HEK293 (cell line): ENCODE measurements at regions not wholly inside any gene's neighbourhood (a gene's known extent, or its start where the extent isn't known, plus 50 kb on each side); places are given as distances from the start of the nearest gene placed in this dataset.

Experiments used
- CTCF ChIA-PET: fragments of 350-600 bp; formaldehyde crosslinking; extraction: SDS; loops from one replicate; lab custom pipeline; 2021; ENCODE audit warnings: antibody characterized with exemption; lab: Yijun Ruan, JAX
- POLR2A ChIA-PET: fragments of 300-600 bp; formaldehyde crosslinking; extraction: SDS; loops from one replicate; lab custom pipeline; 2020; ENCODE audit warnings: antibody characterized with exemption, inconsistent platforms; lab: Yijun Ruan, JAX
- H3K27ac ChIP-seq: fragments of 200-500 bp; sonication (Bioruptor generic); 2 replicates; pipeline ENCODE4 v1.5.1; 2014; ENCODE audit warnings: low read depth, low read length, control low read depth, inconsistent platforms; ENCODE audit errors: extremely low read depth
- H3K36me3 ChIP-seq, 2 experiments: fragments of 200-500 bp in 1 of 2; sonication (Bioruptor generic) in 1 of 2; 1 replicate in 1 of 2; 2 replicates in 1 of 2; pipeline ENCODE4 v1.5.1; 2014 to 2017; ENCODE audit warnings: inconsistent platforms in 2 of 2, low read length in 2 of 2; ENCODE audit not compliant: control insufficient read depth in 2 of 2, insufficient read depth in 1 of 2
- H3K4me1 ChIP-seq: fragments of 200-500 bp; sonication (Bioruptor generic); 2 replicates; pipeline ENCODE4 v1.5.1; 2014; ENCODE audit warnings: mild to moderate bottlenecking, low read length, inconsistent platforms; ENCODE audit not compliant: control insufficient read depth, insufficient read depth
- H3K4me3 ChIP-seq: 2 replicates; pipeline ENCODE4 v1.5.1; 2011; ENCODE audit warnings: low read depth, mild to moderate bottlenecking, control low read depth, low read length, moderate library complexity
- H3K9me3 ChIP-seq: fragments of 200-500 bp; sonication (Bioruptor generic); 2 replicates; pipeline ENCODE4 v1.5.1; 2014; ENCODE audit warnings: low read depth, low read length, inconsistent platforms; ENCODE audit not compliant: control insufficient read depth, insufficient read depth
- EGR2 ChIP-seq: fragments of 450-650 bp; formaldehyde crosslinking; IDR thresholded peaks from 2 replicates; pipeline ENCODE4 v1.5.1; 2016; ENCODE audit warnings: low read depth, missing biosample characterization, missing genetic modification characterization
- ELK4 ChIP-seq: IDR thresholded peaks from 2 replicates; pipeline ENCODE4 v1.6.1; 2011; ENCODE audit warnings: mild to moderate bottlenecking, low read depth, low read length, borderline replicate concordance
- INSM2 ChIP-seq: fragments of 450-650 bp; formaldehyde crosslinking; IDR thresholded peaks from 2 replicates; pipeline ENCODE4 v1.5.1; 2016; ENCODE audit warnings: missing biosample characterization, missing genetic modification characterization
- SP3 ChIP-seq: fragments of 450-650 bp; formaldehyde crosslinking; IDR thresholded peaks from 2 replicates; pipeline ENCODE4 v1.5.1; 2016; ENCODE audit warnings: missing biosample characterization, missing genetic modification characterization
- TRIM28 ChIP-seq: IDR thresholded peaks from 2 replicates; pipeline ENCODE4 v1.6.1; 2011; ENCODE audit warnings: low read length, control low read depth, borderline replicate concordance
- WT1 ChIP-seq: fragments of 450-650 bp; formaldehyde crosslinking; IDR thresholded peaks from 2 replicates; pipeline ENCODE4 v1.5.1; 2016; ENCODE audit warnings: missing biosample characterization, missing genetic modification characterization
- ZFP3 ChIP-seq: fragments of 450-650 bp; formaldehyde crosslinking; IDR thresholded peaks from 2 replicates; pipeline ENCODE4 v1.5.1; 2016; ENCODE audit warnings: low read depth, missing biosample characterization, missing genetic modification characterization
- ZFP37 ChIP-seq: fragments of 450-650 bp; formaldehyde crosslinking; IDR thresholded peaks from 2 replicates; pipeline ENCODE4 v1.5.1; 2016; ENCODE audit warnings: missing biosample characterization, missing genetic modification characterization
- ZNF132 ChIP-seq: fragments of 450-650 bp; formaldehyde crosslinking; IDR thresholded peaks from 2 replicates; pipeline ENCODE4 v1.5.1; 2017; ENCODE audit warnings: missing biosample characterization, missing genetic modification characterization, borderline replicate concordance
- ZNF133 ChIP-seq: fragments of 450-650 bp; formaldehyde crosslinking; IDR thresholded peaks from 2 replicates; pipeline ENCODE4 v1.5.1; 2016; ENCODE audit warnings: missing biosample characterization, missing genetic modification characterization
- ZNF138 ChIP-seq: fragments of 450-650 bp; formaldehyde crosslinking; IDR thresholded peaks from 2 replicates; pipeline ENCODE4 v1.5.1; 2016; ENCODE audit warnings: missing biosample characterization, missing genetic modification characterization, borderline replicate concordance
- ZNF169 ChIP-seq: fragments of 450-650 bp; formaldehyde crosslinking; IDR thresholded peaks from 2 replicates; pipeline ENCODE4 v1.5.1; 2016; ENCODE audit warnings: missing biosample characterization, missing genetic modification characterization
- ZNF23 ChIP-seq: fragments of 450-650 bp; formaldehyde crosslinking; IDR thresholded peaks from 2 replicates; pipeline ENCODE4 v1.5.1; 2016; ENCODE audit warnings: missing biosample characterization, missing genetic modification characterization, borderline replicate concordance
- ZNF280C ChIP-seq: fragments of 450-650 bp; formaldehyde crosslinking; IDR thresholded peaks from 2 replicates; pipeline ENCODE4 v1.5.1; 2016; ENCODE audit warnings: missing biosample characterization, missing genetic modification characterization
- ZNF280D ChIP-seq: fragments of 450-650 bp; formaldehyde crosslinking; IDR thresholded peaks from 2 replicates; pipeline ENCODE4 v1.5.1; 2016; ENCODE audit warnings: missing biosample characterization, missing genetic modification characterization
- ZNF302 ChIP-seq: fragments of 450-650 bp; formaldehyde crosslinking; IDR thresholded peaks from 2 replicates; pipeline ENCODE4 v1.5.1; 2016; ENCODE audit warnings: missing biosample characterization, missing genetic modification characterization, low read depth
- ZNF311 ChIP-seq: fragments of 450-650 bp; formaldehyde crosslinking; IDR thresholded peaks from 2 replicates; pipeline ENCODE4 v1.5.1; 2017; ENCODE audit warnings: missing biosample characterization, missing genetic modification characterization, borderline replicate concordance
- ZNF423 ChIP-seq: fragments of 450-650 bp; formaldehyde crosslinking; IDR thresholded peaks from 2 replicates; pipeline ENCODE4 v1.5.1; 2016; ENCODE audit warnings: missing biosample characterization, missing genetic modification characterization
- ZNF501 ChIP-seq: fragments of 450-650 bp; formaldehyde crosslinking; IDR thresholded peaks from 2 replicates; pipeline ENCODE4 v1.5.1; 2016; ENCODE audit warnings: missing biosample characterization, missing genetic modification characterization
- ZNF510 ChIP-seq: fragments of 450-650 bp; formaldehyde crosslinking; IDR thresholded peaks from 2 replicates; pipeline ENCODE4 v1.5.1; 2018; ENCODE audit warnings: mild to moderate bottlenecking, missing genetic modification characterization, missing biosample characterization; ENCODE audit not compliant: insufficient replicate concordance
- ZNF585B ChIP-seq: fragments of 450-650 bp; formaldehyde crosslinking; IDR thresholded peaks from 2 replicates; pipeline ENCODE4 v1.5.1; 2016; ENCODE audit warnings: missing biosample characterization, missing genetic modification characterization
- ZNF677 ChIP-seq: fragments of 450-650 bp; IDR thresholded peaks from 2 replicates; pipeline ENCODE4 v1.5.0; 2018; ENCODE audit warnings: missing biosample characterization, mild to moderate bottlenecking, missing genetic modification characterization, moderate library complexity
- ZNF701 ChIP-seq: fragments of 450-650 bp; formaldehyde crosslinking; IDR thresholded peaks from 2 replicates; pipeline ENCODE4 v1.5.1; 2016; ENCODE audit warnings: missing biosample characterization, missing genetic modification characterization
- ZNF704 ChIP-seq: fragments of 450-650 bp; formaldehyde crosslinking; IDR thresholded peaks from 2 replicates; pipeline ENCODE4 v1.5.1; 2016; ENCODE audit warnings: missing biosample characterization, missing genetic modification characterization
- ZSCAN30 ChIP-seq: fragments of 450-650 bp; IDR thresholded peaks from 2 replicates; pipeline ENCODE4 v1.5.1; 2018; ENCODE audit warnings: missing biosample characterization, mild to moderate bottlenecking, missing genetic modification characterization, moderate library complexity
- ZSCAN5A ChIP-seq: fragments of 450-650 bp; formaldehyde crosslinking; IDR thresholded peaks from 2 replicates; pipeline ENCODE4 v1.5.1; 2016; ENCODE audit warnings: missing biosample characterization, missing genetic modification characterization
- ZXDB ChIP-seq: fragments of 450-650 bp; formaldehyde crosslinking; IDR thresholded peaks from 2 replicates; pipeline ENCODE4 v1.5.1; 2016; ENCODE audit warnings: missing biosample characterization, missing genetic modification characterization

GRCh38 chr12:19700969-19701368 is 261.7 kb downstream of the AEBP2 start:
- POLR2A ChIA-PET, result no interaction called here
- CTCF ChIA-PET, result no interaction called here
- H3K4me3 ChIP-seq, result no peak overlapping the region
- no peaks in the 10 kb centered on the region for H3K4me1 ChIP-seq
- no peak overlapping the region for H3K27ac ChIP-seq
- no peak for TF ChIP-seq ZNF677 (tag by site-specific recombination)
- TF ChIP-seq TRIM28, result no peak
- TF ChIP-seq ZNF169 (tag by site-specific recombination), result no peak
- no peak for TF ChIP-seq ZNF704 (tag by site-specific recombination)
- TF ChIP-seq ZNF302 (tag by site-specific recombination), result no peak
- no peak for TF ChIP-seq ZNF311 (tag by site-specific recombination)
- TF ChIP-seq ZNF23 (tag by site-specific recombination), result no peak
- TF ChIP-seq ZFP37, result no peak
- TF ChIP-seq ZNF280C (tag by site-specific recombination), result no peak
- TF ChIP-seq, all 188 proteins: peak for 0
- H3K36me3 ChIP-seq, result no peaks in the 10 kb centered on the region
- H3K9me3 ChIP-seq, result no peaks in the 10 kb centered on the region

GRCh38 chr12:19704966-19705365 is 265.7 kb downstream of the AEBP2 start:
- Histone ChIP-seq H3K4me3 (no peak overlapping the region), H3K27ac (no peak overlapping the region), H3K36me3 (no peaks in the 10 kb centered on the region), H3K9me3 (no peaks in the 10 kb centered on the region), H3K4me1 (no peaks in the 10 kb centered on the region)
- POLR2A ChIA-PET, result no interaction called here
- CTCF ChIA-PET, result no interaction called here
- TF ChIP-seq ELK4 (no peak), ZSCAN30 (no peak), ZNF280D (no peak), ZNF701 (no peak), WT1 (tag by site-specific recombination) (no peak), ZNF132 (tag by site-specific recombination) (no peak), EGR2 (no peak), ZNF423 (no peak), SP3 (tag by site-specific recombination) (no peak), ZNF501 (tag by site-specific recombination) (no peak), INSM2 (tag by site-specific recombination) (no peak), ZXDB (tag by site-specific recombination) (no peak), ZSCAN5A (tag by site-specific recombination) (no peak), ZFP3 (tag by site-specific recombination) (no peak), ZNF138 (tag by site-specific recombination) (no peak), ZNF133 (tag by site-specific recombination) (no peak), ZNF585B (tag by site-specific recombination) (no peak), ZNF510 (tag by site-specific recombination) (no peak)
